GM18907 (cell line): ENCODE measurements at regions not wholly inside any gene's neighbourhood (a gene's known extent, or its start where the extent isn't known, plus 50 kb on each side); places are given as distances from the start of the nearest gene placed in this dataset.

Experiments used
- ATAC-seq: cut with Tn5 transposase; IDR thresholded peaks from one replicate; pipeline ENCODE4 v1.9.1; 2021; ENCODE audit warnings: mild to moderate bottlenecking, moderate library complexity; ENCODE audit not compliant: unreplicated experiment

DNA sequence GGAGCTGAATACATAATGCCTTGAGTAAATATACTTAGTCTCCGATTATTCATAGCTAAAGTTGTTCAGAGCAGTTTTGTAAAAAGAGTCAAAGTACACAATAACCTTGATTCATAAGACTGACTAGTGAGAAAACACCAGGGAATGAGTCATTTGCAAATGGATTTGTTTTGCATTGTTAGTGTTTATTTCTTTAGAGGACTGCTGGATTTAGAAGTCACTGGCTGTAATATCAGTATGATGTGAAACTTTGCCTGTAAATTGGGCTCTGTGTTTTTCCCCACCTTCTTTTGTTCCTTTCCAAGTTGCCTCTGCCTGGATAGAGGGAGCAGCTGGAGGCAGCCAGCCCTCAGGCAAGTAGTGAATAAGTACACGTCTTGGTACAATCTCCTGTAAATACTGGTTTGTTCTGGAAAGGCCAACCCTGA is 474.7 kb downstream of the NUF2 start:
- no peak for ATAC-seq

DNA sequence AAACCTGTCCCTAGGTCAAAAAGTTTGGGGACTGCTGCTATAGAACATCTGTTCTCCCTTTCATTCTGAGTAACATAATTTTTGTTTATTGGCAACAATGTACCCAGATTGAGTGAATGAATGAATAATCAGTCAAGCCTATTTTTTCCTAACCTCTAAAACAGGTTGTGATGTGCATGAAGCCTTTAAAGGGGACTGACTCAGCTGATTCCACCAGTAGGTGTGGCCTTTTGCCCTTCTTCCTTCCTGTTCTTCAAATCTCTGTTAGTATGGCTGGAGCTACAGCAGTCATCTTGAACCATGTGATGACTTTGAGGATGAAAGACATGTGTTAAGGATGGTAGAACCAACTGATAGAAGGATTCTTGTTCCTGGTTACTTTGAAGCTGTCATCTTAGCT is 476.1 kb downstream of the NUF2 start:
- ATAC-seq: no peak

DNA sequence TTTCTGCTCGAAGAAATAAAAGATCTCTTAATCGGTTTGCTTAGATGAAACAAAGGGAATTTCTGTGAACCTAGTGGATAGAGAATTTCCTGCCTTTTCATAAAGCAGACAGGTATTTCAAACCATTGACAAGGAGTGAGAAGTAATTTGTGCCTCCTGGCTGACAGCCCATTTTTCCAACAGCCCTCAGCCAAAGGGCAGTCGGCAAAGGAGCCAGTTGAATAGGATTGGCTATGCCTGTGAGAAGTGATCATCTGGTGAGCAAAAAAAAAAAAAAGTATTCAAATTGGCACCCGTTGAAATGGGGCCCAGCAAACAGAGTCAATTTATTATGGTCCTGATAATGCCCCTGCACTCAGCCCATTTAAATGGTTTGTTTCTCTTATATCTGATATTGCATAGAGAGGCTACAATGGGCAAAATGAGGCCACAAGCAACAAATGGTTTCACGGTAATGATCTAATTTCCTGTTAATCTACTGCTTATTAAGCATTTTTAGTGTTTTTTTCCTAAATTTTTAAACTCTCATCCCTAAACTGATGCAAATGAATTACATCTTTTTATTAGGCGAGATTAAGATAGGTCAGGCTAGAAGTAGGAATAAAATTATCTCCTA is 477.5 kb downstream of the NUF2 start:
- no peak for ATAC-seq

DNA sequence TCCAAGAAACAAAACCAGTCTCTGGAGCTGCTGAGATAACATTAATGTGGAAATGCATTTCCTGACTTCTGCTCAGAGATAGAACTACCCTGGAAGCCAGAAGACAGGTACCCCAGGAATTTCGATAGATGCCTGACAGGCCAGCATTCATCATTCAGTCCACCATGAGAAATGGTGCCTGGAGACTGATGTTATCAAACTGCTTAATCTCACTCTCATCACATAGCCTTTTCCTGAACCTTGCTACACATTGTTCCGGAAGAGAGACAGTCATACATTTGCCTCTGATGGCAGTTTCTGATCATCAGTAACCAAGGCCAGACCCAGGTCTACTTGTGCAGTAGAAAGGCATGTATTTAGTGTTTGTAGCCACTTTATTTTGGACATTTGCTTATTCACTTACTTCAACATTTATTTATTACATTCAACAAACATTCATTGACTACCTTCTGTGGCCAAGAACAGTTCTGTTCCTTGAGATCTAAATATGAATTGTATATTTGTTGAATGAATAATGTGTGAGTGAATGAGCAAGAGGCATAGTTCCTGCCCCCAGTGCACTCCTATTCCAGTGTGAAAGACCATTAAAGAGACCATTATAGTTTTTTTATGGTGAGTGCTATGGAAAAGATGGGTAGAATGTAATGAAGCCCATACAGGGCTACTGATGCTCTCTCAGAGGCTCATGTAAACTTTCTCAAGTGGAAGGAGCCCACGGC is 485.7 kb downstream of the NUF2 start:
- ATAC-seq: no peak

DNA sequence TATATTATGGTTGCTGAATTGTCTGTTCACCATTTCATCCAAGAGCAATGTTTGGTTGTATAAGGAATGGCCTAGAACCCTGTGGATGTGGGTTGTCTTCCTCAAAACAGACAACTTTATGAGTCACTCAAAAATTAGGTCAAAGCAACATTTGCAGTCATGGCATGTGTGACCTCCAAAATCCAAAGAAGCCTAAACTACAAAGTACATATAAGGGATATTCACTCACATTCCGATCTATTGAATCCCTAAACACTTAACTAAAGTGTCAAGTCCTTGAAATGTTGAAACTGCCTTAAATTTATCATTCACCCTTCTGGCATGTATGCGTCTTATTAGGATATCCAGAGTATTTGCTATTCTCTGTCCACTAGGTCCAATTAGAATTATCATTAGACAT is 491.5 kb downstream of the NUF2 start:
- ATAC-seq: no peak

DNA sequence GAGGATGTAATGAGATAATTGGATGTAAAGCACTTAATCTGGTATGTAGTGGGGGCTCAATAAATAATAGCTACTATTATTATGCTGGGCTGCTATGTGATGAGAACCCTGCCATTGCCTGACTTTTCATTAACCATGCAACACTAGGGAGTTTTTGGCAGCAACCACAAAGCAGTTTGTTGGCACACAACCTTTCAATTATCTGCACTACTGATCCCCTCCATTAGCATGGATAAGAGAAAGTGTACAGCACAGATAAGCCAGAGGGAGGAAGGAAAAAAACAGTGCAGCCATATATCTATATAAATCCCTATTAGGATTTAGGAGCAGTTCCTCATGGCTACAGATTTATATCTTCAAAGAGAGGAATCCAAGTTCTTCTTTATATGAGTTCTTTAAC is 498.5 kb downstream of the NUF2 start:
- ATAC-seq: peak; percentile 56

DNA sequence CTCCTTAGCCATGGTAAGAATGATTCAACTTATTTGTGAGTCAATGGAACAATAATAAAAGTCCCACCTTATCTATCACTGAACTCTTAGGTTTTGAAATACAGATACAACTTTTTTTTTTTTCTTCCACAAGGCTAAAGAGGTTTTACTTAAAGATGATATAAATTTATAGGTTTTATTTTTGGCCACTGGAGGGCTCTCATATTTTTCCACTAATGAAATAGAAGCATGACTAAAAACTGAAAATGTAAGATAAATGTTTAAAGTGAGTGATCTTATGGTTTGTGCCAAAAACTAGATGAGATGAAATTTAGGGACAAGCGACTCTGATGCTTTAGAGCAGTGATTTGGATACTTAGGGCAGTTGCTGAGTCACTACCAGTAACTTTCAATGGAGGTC is 499.0 kb downstream of the NUF2 start:
- no peak for ATAC-seq

DNA sequence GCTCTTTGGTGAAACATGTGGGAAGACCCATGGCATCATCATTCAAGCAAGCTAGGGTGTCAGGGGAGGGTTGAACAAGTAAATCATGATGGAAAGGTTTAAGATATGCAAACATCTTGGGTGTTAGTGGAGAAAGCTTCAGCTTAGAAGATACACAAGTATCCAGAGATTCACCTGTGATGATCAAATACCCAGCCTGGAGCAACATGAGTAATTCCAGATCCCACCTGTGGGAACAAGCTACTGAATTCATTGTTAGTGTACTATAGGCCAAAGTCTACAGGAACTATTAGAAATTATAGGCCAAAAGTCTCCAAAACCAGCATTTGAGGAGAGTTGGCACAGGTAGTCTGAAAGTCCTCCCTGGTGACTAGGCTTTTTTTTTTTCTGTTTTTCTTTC is 499.9 kb downstream of the NUF2 start:
- no peak for ATAC-seq

DNA sequence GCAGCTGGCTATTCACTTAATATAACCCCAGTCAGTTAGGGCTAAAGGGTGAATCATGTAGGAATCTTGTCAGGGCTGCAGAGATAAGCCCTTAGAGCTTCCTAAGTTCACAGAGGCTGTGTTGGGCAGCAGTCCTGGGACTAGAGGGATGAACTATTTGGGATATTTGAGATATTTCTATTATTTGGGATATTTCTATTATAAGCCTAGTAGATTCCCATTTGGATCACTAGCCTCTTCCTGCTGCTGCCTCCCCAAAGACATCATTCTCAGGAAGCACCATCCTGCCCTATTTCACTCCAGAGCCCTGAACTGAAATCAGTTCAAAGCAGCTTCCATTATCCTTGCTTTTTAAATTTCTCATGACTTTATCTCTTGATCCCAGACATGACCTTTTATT is 501.3 kb downstream of the NUF2 start:
- ATAC-seq: no peak

DNA sequence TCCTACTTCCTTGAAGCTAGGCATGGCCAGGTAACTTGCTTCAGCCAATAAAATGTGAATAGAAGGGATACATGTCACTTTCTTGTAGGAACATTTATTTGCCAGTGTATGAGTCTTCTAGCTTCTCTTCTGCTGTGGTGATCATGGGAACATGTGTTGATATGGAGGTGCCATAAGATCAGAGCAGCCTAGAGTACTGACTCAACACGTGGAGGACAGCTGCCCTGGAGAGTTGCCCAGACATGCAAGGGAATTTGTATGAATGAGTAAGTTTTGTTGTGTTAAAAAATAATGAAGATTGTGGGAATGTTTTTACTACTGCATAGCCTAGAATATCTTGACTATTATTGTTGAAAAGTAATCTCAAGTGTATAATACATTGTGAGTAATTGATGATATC is 502.3 kb downstream of the NUF2 start:
- no peak for ATAC-seq

DNA sequence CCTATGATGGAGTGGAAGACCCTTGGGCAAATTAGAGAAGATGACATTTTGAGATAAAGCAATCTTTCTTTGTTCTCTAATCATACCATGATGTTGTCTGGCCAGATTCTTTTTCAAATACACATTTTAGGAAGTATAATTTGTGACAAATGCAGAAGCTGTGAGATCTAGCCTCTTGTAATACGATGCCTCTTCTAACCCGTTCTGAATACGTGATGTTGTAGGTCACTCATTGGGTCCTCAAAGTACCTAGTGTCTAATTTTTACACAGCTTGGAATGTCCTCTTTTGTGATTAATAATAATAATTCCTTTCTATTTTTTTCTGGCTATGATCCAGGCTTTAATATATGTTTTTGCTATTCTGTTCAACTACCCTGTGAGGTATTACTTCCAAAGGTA is 502.7 kb downstream of the NUF2 start:
- ATAC-seq: no peak

DNA sequence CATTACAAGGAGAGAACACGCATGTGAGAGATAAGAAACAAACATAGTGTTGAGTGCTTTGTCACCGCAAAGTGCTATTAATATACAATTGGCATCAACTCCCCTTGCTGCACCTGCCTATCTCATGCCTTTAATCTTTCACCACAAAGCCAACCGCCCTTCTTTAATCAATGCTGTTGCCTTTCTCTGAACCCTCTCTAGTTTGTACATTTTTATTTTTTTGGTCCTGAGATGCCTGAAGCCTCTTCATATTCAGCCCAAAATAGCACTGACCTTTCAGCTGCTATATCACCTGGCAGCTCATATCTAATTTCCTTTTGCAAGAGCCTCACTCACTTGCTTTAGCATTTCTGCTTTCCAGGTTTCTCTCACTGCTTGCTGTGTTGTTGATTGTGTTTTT is 504.7 kb downstream of the NUF2 start:
- no peak for ATAC-seq

DNA sequence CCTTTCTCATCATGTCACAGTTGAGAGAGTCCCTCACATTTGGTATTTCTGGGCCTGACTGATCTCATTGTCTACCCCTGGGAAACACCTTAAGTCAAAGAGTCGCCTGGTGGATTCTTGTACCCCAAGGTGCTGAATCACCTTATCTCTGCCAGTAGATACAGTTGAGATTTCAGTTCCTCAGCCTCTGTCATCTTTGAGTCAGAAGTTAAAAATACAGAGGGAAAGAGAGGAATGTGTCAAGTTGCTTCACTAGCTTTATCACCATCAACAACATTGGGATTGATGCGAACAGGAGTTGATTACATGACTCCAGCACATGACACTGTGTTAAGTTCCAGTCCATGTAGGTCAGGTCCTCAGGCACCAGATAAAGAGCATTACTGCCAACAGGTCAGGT is 513.0 kb downstream of the NUF2 start:
- no peak for ATAC-seq

DNA sequence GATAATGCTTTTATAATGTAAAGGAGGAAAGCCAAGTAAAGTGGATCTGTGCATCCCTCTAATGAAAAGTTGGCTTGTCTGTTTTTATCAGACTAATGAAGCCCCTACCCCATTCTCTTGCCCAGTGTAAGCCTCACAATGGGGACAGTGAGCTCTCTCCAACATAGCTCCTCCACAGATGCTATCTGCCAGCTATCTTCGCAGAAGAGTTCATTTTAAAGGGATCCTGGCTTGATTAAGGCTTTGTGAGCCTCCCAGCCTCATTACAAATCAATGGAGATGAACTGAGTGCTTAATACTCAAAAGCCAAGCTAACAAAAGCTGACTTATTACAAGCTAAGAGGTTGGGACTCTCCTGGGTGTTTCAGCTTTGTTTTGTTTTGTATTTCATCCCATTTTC is 514.7 kb downstream of the NUF2 start:
- no peak for ATAC-seq

DNA sequence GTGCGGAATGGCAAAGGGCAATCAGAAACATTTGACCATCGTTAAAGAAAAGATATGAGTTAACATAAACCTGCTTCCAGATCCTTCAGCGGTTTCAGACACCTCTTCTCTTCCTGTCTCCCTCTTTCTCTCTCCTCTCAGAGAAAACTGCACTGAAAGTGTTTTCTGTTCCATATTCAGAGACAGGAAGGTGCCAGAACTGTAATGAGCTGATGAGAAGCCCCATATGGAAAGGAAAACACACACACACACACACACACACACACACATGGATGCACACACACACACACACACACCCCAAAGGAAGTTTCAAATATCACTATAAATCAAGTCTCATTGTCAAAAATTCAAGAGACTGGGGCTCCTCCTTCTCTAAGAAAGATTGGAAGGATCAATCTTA is 515.5 kb downstream of the NUF2 start:
- ATAC-seq: no peak

DNA sequence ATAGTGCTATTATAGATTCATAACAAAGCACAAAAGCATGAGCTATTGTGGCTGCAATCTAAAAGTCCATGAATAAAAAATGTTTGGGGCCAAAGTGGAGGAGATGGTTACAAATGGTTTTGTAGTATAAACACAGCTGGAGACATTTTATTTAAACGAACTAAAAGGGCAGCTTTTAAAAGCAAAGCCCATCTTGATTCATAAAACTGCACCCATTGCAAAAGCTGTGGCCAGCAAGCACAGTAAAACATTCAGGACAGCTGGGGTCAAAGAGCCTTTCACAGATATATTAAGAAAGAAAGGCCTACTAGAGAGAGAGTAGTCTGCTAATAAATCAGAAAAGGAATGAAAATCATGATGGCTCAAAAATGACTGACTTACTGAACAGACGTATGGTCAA is 520.8 kb downstream of the NUF2 start:
- no peak for ATAC-seq

DNA sequence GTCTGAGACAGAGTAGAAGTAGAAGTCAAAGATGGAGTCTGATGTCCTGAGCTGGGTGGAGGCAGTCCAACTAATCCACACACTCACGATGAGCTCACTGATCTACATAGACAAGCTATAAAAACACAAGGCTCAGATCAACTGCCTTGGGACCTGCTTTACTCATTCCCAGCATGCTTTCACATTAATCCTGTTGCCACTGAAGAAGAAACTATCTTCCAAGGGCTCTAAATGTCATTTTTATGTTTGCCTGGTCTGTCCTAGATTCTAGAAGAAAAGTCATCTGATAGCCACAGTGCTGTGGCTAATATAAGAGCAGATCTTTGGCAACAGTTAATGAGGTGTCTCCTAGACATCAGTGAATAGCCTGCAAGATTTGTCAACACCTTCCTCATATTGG is 522.7 kb downstream of the NUF2 start:
- ATAC-seq: no peak

DNA sequence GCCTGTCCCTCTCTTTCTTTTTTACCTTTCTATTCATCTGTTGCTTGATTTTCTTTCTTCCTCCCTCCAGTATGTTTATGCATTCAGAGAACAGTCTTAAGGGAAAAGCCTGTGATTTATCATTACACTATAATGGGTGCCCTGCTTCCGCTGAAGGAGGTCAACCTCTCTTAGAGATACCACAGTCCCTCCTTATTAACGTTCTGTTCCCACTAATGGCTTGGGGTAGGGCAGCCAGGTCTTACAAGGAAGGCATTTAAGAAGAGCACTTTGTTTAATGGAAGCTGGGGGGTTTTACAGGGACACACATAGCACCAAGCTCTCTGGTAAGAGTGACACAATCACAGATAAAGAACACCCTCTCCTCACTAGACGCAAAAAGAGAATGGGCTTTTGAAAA is 523.5 kb downstream of the NUF2 start:
- no peak for ATAC-seq

DNA sequence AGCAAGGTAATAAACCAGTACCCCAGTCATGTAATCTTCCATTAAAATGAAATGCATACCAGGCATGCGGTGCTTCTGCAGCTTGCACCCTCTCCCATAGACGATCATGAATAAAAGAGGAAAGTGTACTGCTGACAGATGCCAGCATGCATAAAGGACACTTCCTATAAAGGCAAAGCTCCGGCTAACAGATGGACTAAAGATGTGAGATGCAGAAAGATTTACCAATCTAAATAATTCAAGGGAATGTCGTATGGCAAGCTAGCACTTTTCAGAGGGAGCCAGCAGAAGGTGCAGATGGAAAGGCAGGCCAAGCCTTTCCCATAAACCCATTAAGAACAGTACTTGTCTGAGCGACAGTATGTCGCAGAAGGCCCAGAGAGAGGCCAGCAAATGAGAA is 542.0 kb downstream of the NUF2 start:
- ATAC-seq: no peak

DNA sequence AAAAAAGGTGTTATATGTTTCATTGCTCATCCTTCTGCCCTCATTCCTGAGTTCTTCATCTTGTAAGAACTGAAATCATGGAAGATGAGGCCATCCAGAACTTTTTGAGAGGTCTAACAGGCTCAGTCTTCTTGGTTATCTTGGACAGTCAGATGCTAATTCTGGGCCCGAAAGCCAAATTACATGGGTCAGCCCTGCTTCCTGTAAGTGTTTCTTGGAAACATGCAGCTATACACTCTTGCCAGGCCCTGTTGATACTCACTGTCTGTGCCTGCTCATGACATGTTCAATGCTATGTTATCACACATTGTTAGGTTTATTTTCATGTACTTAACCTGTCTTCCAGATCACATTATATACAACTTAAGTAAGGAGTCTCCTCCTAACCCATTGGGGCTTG is 542.5 kb downstream of the NUF2 start:
- no peak for ATAC-seq

DNA sequence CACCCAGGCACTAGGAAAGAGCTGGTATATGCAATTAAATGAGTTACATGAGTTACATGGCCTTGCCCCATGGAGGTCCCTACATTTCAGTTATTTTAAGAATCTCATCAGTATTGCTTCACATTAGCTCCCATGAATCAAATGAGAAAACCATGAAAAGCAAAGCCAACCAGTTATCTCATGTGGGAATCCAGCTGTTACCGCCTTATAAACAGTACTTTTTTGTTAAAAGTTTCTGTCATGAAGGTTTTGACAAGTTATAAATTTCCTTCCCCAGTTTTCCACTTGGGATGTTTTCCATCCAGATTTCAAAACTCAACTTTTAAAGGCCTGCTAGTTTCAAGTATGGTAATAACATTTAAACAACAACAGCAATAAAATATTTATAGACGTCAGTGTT is 544.8 kb downstream of the NUF2 start:
- no peak for ATAC-seq

DNA sequence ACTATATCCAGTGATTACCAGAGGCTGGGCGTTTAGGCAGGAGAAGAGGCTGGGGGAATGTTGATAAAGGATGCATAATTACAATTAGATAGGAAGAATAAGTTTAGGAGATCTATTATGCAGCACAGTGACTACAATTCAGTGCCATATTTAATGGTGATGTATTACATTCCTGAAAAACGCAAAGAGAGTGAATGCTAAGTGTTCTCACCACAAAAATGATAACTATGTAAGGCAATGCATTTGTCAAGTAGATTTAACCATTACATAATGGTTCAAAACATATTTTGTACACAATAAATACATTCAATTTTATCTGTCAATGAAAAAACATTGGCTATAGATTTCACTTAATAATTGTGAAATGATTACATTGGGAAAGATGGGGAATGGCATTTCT is 548.9 kb downstream of the NUF2 start:
- ATAC-seq: no peak

DNA sequence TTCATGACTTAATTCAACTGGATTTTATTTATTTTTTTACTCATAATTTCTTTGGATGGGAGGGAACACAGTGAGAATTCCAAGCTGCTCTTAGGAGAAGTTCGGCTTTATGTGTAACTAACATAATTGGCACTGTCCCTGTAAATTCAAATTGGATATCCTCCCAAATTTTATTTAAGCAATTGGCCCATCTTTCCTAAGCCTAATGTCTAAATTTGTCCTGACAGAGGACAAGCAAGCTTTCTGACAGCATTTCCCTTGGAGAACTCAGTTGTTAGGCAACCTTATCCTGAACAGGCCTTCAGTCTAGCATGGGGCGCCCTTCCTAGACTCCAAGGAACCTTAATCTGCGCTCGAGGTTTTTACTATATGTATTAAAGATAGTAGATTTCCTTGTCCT is 550.3 kb downstream of the NUF2 start:
- no peak for ATAC-seq
